GM18499 (cell line): ENCODE measurements at regions not wholly inside any gene's neighbourhood (a gene's known extent, or its start where the extent isn't known, plus 50 kb on each side); places are given as distances from the start of the nearest gene placed in this dataset.
"Not testable (repeated sequence)": the region's sequence is repeated elsewhere in the genome, so short reads cannot be mapped to it uniquely, and the experiment has no call there.

ENCODE experiments used
- ATAC-seq: cut with Tn5 transposase; IDR thresholded peaks from one replicate; pipeline ENCODE4 v1.9.1; 2021; ENCODE audit warnings: moderate number of reproducible peaks; ENCODE audit not compliant: insufficient read depth, unreplicated experiment

GRCh38 chr2:21812766-21813165 lies 689.0 kb downstream of the TDRD15 start:
- ATAC-seq = no peak

- no peak for ATAC-seq
Measured at GRCh38 chr2:21814588-21815149, 690.9 kb downstream of the TDRD15 start.

- no peak for ATAC-seq
Measured at GRCh38 chr2:21818212-21818795, 694.5 kb downstream of the TDRD15 start.

GRCh38 chr2:21819454-21819853 lies 695.7 kb downstream of the TDRD15 start:
- ATAC-seq = no peak

- no peak for ATAC-seq
Measured at GRCh38 chr2:21820271-21820670, 696.5 kb downstream of the TDRD15 start.

- ATAC-seq = no peak
Measured at GRCh38 chr2:21821672-21822227, 698.0 kb downstream of the TDRD15 start.

- ATAC-seq = no peak
Measured at GRCh38 chr2:21822505-21822904, 698.7 kb downstream of the TDRD15 start.

- ATAC-seq = no peak
Measured at GRCh38 chr2:21833767-21834166, 710.0 kb downstream of the TDRD15 start.

GRCh38 chr2:21836261-21836660 lies 712.5 kb downstream of the TDRD15 start:
- ATAC-seq = no peak

GRCh38 chr2:21836719-21837118 lies 713.0 kb downstream of the TDRD15 start:
- no peak for ATAC-seq

- no peak for ATAC-seq
Measured at GRCh38 chr2:21837168-21837960, 713.6 kb downstream of the TDRD15 start.

- no peak for ATAC-seq
Measured at GRCh38 chr2:21841341-21841740, 717.6 kb downstream of the TDRD15 start.

GRCh38 chr2:21850367-21850766 lies 726.6 kb downstream of the TDRD15 start:
- not testable (repeated sequence) for ATAC-seq

GRCh38 chr2:21854938-21855337 lies 731.2 kb downstream of the TDRD15 start:
- no peak for ATAC-seq

GRCh38 chr2:21856708-21857107 lies 732.9 kb downstream of the TDRD15 start:
- ATAC-seq = no peak

- ATAC-seq = no peak
Measured at GRCh38 chr2:21860907-21861306, 737.1 kb downstream of the TDRD15 start.

GRCh38 chr2:21866316-21866715 lies 742.5 kb downstream of the TDRD15 start:
- ATAC-seq = no peak

- ATAC-seq = no peak
Measured at GRCh38 chr2:21887881-21888280, 764.1 kb downstream of the TDRD15 start.

GRCh38 chr2:21890041-21890440 lies 766.3 kb downstream of the TDRD15 start:
- no peak for ATAC-seq

- ATAC-seq = no peak
Measured at GRCh38 chr2:21890716-21891115, 766.9 kb downstream of the TDRD15 start.

- no peak for ATAC-seq
Measured at GRCh38 chr2:21891191-21891590, 767.4 kb downstream of the TDRD15 start.
